ENCODE measurements at regions not wholly inside any gene's neighbourhood (a gene's known extent, or its start where the extent isn't known, plus 50 kb on each side); places are given as distances from the start of the nearest gene placed in this dataset.

DNA sequence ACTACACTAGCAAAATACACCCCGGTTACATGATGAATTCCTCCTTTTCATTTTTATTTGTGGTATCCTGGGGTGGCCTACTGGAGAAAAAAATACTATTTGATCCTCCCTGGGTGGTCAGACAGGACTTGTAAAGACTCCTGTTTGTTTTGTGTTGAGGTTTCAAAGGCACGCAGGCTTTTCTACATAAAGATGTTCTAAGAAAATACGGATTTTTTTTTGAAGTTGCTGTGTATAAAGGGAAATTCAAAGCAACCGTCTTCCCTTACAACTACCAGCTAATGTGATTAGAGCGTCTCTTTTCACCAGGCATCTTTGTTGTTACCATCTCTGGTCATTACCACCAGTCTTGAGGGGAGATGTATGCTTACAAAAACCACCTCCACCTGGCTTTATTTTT lies 187.1 kb downstream of the SOX4 start:
- H3K9me2 ChIP-seq (ENCODE audit: insufficient read depth, low read length) = no peaks in the 10 kb centered on the region
- TF ChIP-seq EZH2phosphoT487 (IDR thresholded peaks at IDR 0.05; ENCODE audit: borderline replicate concordance, low read depth, low read length) = no peak
- TF ChIP-seq, protein P1, sequence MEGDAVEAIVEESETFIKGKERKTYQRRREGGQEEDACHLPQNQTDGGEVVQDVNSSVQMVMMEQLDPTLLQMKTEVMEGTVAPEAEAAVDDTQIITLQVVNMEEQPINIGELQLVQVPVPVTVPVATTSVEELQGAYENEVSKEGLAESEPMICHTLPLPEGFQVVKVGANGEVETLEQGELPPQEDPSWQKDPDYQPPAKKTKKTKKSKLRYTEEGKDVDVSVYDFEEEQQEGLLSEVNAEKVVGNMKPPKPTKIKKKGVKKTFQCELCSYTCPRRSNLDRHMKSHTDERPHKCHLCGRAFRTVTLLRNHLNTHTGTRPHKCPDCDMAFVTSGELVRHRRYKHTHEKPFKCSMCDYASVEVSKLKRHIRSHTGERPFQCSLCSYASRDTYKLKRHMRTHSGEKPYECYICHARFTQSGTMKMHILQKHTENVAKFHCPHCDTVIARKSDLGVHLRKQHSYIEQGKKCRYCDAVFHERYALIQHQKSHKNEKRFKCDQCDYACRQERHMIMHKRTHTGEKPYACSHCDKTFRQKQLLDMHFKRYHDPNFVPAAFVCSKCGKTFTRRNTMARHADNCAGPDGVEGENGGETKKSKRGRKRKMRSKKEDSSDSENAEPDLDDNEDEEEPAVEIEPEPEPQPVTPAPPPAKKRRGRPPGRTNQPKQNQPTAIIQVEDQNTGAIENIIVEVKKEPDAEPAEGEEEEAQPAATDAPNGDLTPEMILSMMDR (conservative IDR thresholded peaks at IDR 0.05; ENCODE audit: low read length) = no peak
- H3K4me1 ChIP-seq (ENCODE audit: insufficient read depth, low read length, poor library complexity, severe bottlenecking) = no peaks in the 10 kb centered on the region
- ChIA-PET CTCF (ENCODE audit: unreplicated experiment) (no interaction called here), POLR2A (no interaction called here)
- no peak overlapping the region for H2AFZ ChIP-seq (ENCODE audit: low read length)
- no peaks in the 10 kb centered on the region for H4K20me1 ChIP-seq (ENCODE audit: insufficient read depth, low read length)
- no TSS peak for BruUV-seq (replicated peaks)
- H3K27ac ChIP-seq (ENCODE audit: low read depth, low read length, poor library complexity, severe bottlenecking) = no peak overlapping the region
- no peak for DNase-seq (ENCODE audit: low spot score)
- H3K79me2 ChIP-seq (ENCODE audit: insufficient read depth, low read depth, low read length) = no peaks in the 10 kb centered on the region
- no peak overlapping the region for H3K4me2 ChIP-seq (ENCODE audit: low read length)
- no peaks in the 10 kb centered on the region for H3K9me3 ChIP-seq (ENCODE audit: low read length)
- no peak overlapping the region for H3K4me3 ChIP-seq (ENCODE audit: low read depth, low read length, poor library complexity, severe bottlenecking)
- H3K36me3 ChIP-seq (ENCODE audit: insufficient read depth, low read length) = no peaks in the 10 kb centered on the region
- intact Hi-C loops (cut with micrococcal nuclease; ENCODE audit: unreplicated experiment) = no loop called here

DNA sequence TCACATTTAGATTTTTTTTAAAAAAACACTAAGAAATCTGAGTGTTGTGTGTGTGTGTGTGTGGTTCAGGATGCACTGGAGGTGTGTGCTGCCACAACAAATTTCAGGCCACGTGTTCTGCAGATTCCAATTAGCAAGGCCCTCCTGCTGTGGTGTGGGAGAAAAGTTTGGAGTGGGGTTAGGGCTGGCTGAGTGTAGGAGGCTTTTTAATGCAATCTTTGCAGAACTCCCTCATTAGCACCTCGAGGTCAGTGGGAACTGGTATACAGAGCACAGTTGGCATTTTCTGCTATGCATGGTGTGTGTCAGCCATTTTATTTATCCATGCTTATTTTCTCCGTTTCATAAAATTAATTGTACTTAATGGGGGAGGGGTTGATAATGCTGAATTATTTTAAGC lies 187.6 kb downstream of the SOX4 start:
- TF ChIP-seq, protein P1 (conservative IDR thresholded peaks at IDR 0.05; ENCODE audit: low read length) = no peak
- no peak for TF ChIP-seq EZH2phosphoT487 (IDR thresholded peaks at IDR 0.05; ENCODE audit: borderline replicate concordance, low read depth, low read length)
- Histone ChIP-seq H3K4me3 (ENCODE audit: low read depth, low read length, poor library complexity, severe bottlenecking) (no peak overlapping the region), H3K36me3 (ENCODE audit: insufficient read depth, low read length) (no peaks in the 10 kb centered on the region), H4K20me1 (ENCODE audit: insufficient read depth, low read length) (no peaks in the 10 kb centered on the region), H3K27ac (ENCODE audit: low read depth, low read length, poor library complexity, severe bottlenecking) (no peak overlapping the region), H3K4me1 (ENCODE audit: insufficient read depth, low read length, poor library complexity, severe bottlenecking) (no peaks in the 10 kb centered on the region), H3K4me2 (ENCODE audit: low read length) (no peak overlapping the region), H3K9me3 (ENCODE audit: low read length) (no peaks in the 10 kb centered on the region), H2AFZ (ENCODE audit: low read length) (no peak overlapping the region), H3K9me2 (ENCODE audit: insufficient read depth, low read length) (no peaks in the 10 kb centered on the region), H3K79me2 (ENCODE audit: insufficient read depth, low read depth, low read length) (no peaks in the 10 kb centered on the region)
- ChIA-PET CTCF (ENCODE audit: unreplicated experiment) (no interaction called here), POLR2A (no interaction called here)
- intact Hi-C loops (cut with micrococcal nuclease; ENCODE audit: unreplicated experiment) = no loop called here
- DNase-seq (ENCODE audit: low spot score) = no peak
- no TSS peak for BruUV-seq (replicated peaks)

DNA sequence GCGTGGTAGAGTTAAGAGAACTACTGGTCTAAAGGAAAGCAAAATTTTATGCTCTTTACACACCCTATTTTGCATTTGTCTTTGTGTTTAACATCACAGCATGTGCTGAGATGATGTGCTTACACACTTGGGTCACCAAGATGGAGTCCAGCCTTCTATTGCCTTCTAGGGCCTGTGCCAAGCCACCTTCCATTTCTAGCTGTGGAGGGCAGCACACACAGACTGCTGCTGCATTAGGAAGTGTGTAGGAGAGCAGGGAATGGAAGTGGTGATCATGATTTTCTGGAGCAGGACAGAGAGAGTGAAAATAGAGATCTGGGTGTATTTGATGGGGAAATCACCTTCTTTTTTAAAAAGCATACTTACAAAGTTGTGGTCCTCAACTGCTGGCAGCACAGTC lies 191.6 kb downstream of the SOX4 start:
- Histone ChIP-seq H3K27ac (ENCODE audit: low read depth, low read length, poor library complexity, severe bottlenecking) (no peak overlapping the region), H3K4me3 (ENCODE audit: low read depth, low read length, poor library complexity, severe bottlenecking) (no peak overlapping the region), H3K4me2 (ENCODE audit: low read length) (no peak overlapping the region), H3K9me2 (ENCODE audit: insufficient read depth, low read length) (no peaks in the 10 kb centered on the region), H3K4me1 (ENCODE audit: insufficient read depth, low read length, poor library complexity, severe bottlenecking) (no peaks in the 10 kb centered on the region), H3K79me2 (ENCODE audit: insufficient read depth, low read depth, low read length) (no peaks in the 10 kb centered on the region), H2AFZ (ENCODE audit: low read length) (0 out of 2 replicates have a peak overlapping the region, but pooled peaks have one; percentile 5), H4K20me1 (ENCODE audit: insufficient read depth, low read length) (no peaks in the 10 kb centered on the region), H3K36me3 (ENCODE audit: insufficient read depth, low read length) (no peaks in the 10 kb centered on the region), H3K9me3 (ENCODE audit: low read length) (no peaks in the 10 kb centered on the region)
- DNase-seq (ENCODE audit: low spot score) = no peak
- TF ChIP-seq, protein P1 (conservative IDR thresholded peaks at IDR 0.05; ENCODE audit: low read length) = no peak
- TF ChIP-seq EZH2phosphoT487 (IDR thresholded peaks at IDR 0.05; ENCODE audit: borderline replicate concordance, low read depth, low read length) = no peak
- intact Hi-C loops (cut with micrococcal nuclease; ENCODE audit: unreplicated experiment) = no loop called here
- no TSS peak for BruUV-seq (replicated peaks)
- CTCF ChIA-PET (ENCODE audit: unreplicated experiment) = no interaction called here
- POLR2A ChIA-PET = no interaction called here
